B cell (primary cell): ENCODE measurements at regions not wholly inside any gene's neighbourhood (a gene's known extent, or its start where the extent isn't known, plus 50 kb on each side); places are given as distances from the start of the nearest gene placed in this dataset.

Experiments
- ATAC-seq: fragments of 200-7000 bp; cut with Tn5 transposase; one replicate; pipeline ENCODE4 v1.10.0; 2021; ENCODE audit warnings: low read depth, mild to moderate bottlenecking, moderate number of reproducible peaks, moderate library complexity
- CTCF ChIA-PET: fragments of 350-600 bp; sonication (Branson Sonifier 250); formaldehyde crosslinking; loops from one replicate; lab custom pipeline; 2021; ENCODE audit warnings: antibody characterized with exemption, inconsistent platforms; lab: Charles Lee
- POLR2A ChIA-PET: fragments of 350-600 bp; sonication (Branson Sonifier 250); formaldehyde crosslinking; loops from one replicate; lab custom pipeline; 2021; ENCODE audit warnings: antibody characterized with exemption; lab: Charles Lee
- DNase-seq: peaks from one replicate; pipeline ENCODE4 v3.0.0; 2013
- H2AFZ ChIP-seq: 2 replicates; pipeline ENCODE4 v1.6.1; 2012; ENCODE audit warnings: mild to moderate bottlenecking, low read depth, low read length; ENCODE audit not compliant: insufficient read depth, poor library complexity, severe bottlenecking
- H3K27ac ChIP-seq, 2 donors: 1 replicate in 1 of 2; 2 replicates in 1 of 2; pipeline ENCODE4 v1.5.1; 2012 to 2013; ENCODE audit warnings: low read length in 2 of 2, mild to moderate bottlenecking in 2 of 2, moderate library complexity in 1 of 2
- H3K27me3 ChIP-seq, 4 experiments: fragments of 200-600 bp in 1 of 4; sonication (generic) in 1 of 4; replicated peaks in 1 of 4; 1 replicate in 2 of 4; 2 replicates in 2 of 4; pipeline versions ENCODE4 v1.6.1 to v1.7.0; 2013 to 2016; ENCODE audit warnings: low read length in 3 of 4, mild to moderate bottlenecking in 2 of 4, mixed read lengths in 1 of 4, moderate library complexity in 1 of 4; ENCODE audit not compliant: insufficient read depth in 4 of 4, control insufficient read depth in 3 of 4; ENCODE audit errors: control extremely low read depth in 1 of 4
- H3K36me3 ChIP-seq, 2 experiments: replicated peaks in 1 of 2; 1 replicate in 1 of 2; 2 replicates in 1 of 2; pipeline versions ENCODE4 v1.6.1 to v1.7.1; 2013; ENCODE audit warnings: low read length in 1 of 2; ENCODE audit not compliant: insufficient read depth in 2 of 2, control insufficient read depth in 1 of 2; ENCODE audit errors: control extremely low read depth in 1 of 2, extremely low read depth in 1 of 2
- H3K4me1 ChIP-seq, 2 donors: fragments of 200-600 bp in 1 of 2; sonication (generic) in 1 of 2; 1 replicate in 1 of 2; 2 replicates in 1 of 2; pipeline versions ENCODE4 v1.5.1 to v1.6.1; 2013 to 2017; ENCODE audit warnings: low read length in 2 of 2; ENCODE audit not compliant: control insufficient read depth in 2 of 2, insufficient read depth in 2 of 2
- H3K4me2 ChIP-seq: replicated peaks from 2 replicates; pipeline ENCODE3; 2012; ENCODE audit warnings: mild to moderate bottlenecking, low read depth, low read length; ENCODE audit not compliant: poor library complexity, severe bottlenecking
- H3K4me3 ChIP-seq, 5 experiments: fragments of 200-600 bp in 1 of 5; sonication (generic) in 1 of 5; 1 replicate in 3 of 5; 2 replicates in 2 of 5; pipeline versions ENCODE4 v1.5.1 to v1.7.0; 2011 to 2016; ENCODE audit warnings: low read length in 4 of 5, mild to moderate bottlenecking in 4 of 5, low read depth in 2 of 5, control low read depth in 1 of 5, moderate library complexity in 1 of 5; ENCODE audit not compliant: insufficient read depth in 1 of 5; ENCODE audit errors: control extremely low read depth in 1 of 5, extremely low read depth in 1 of 5
- H3K79me2 ChIP-seq: fragments of 200-600 bp; sonication (generic); one replicate; pipeline ENCODE4 v1.6.0; 2016; ENCODE audit warnings: low read length; ENCODE audit not compliant: control insufficient read depth, insufficient read depth
- H3K9ac ChIP-seq: fragments of 200-600 bp; sonication (generic); 2 replicates; pipeline ENCODE4 v1.6.1; 2017; ENCODE audit warnings: mild to moderate bottlenecking, low read length, moderate library complexity
- H3K9me3 ChIP-seq, 3 donors: one replicate each; pipeline versions ENCODE4 v1.6.1 to v1.7.1; 2013; ENCODE audit warnings: low read length in 2 of 3; ENCODE audit not compliant: control insufficient read depth in 2 of 3, insufficient read depth in 1 of 3; ENCODE audit errors: control extremely low read depth in 1 of 3
- H4K20me1 ChIP-seq: 2 replicates; pipeline ENCODE4 v1.6.0; 2012; ENCODE audit warnings: mild to moderate bottlenecking, low read length; ENCODE audit not compliant: insufficient read depth, control insufficient read depth, poor library complexity, severe bottlenecking
- H3K27ac Mint-ChIP-seq: one replicate; pipeline ENCODE4 v1.8.0; 2021; ENCODE audit warnings: mixed read lengths
- H3K27me3 Mint-ChIP-seq: one replicate; pipeline ENCODE4 v1.8.0; 2021; ENCODE audit warnings: mixed read lengths
- H3K4me1 Mint-ChIP-seq: one replicate; pipeline ENCODE4 v1.8.0; 2021; ENCODE audit warnings: mixed read lengths
- H3K4me3 Mint-ChIP-seq: one replicate; pipeline ENCODE4 v1.8.0; 2021; ENCODE audit warnings: mixed read lengths
- H3K9me3 Mint-ChIP-seq: one replicate; pipeline ENCODE4 v1.8.0; 2022; ENCODE audit warnings: mixed read lengths; ENCODE audit not compliant: insufficient read depth
- CTCF ChIP-seq: fragments of 200-600 bp; IDR thresholded peaks from one replicate; pipeline ENCODE4 v1.8.0; 2022; ENCODE audit warnings: antibody characterized with exemption, mild to moderate bottlenecking
- EZH2 ChIP-seq: IDR thresholded peaks from 2 replicates; pipeline ENCODE4 v1.6.1; 2012; ENCODE audit warnings: borderline replicate concordance, low read depth, mild to moderate bottlenecking, moderate library complexity, low read length; ENCODE audit not compliant: insufficient read depth, poor library complexity, severe bottlenecking
- WGBS: methylation state at CpG from one replicate; pipeline ENCODE4 v1.1.5; 2013; ENCODE audit warnings: missing lambda C conversion rate; ENCODE audit not compliant: insufficient coverage; 5-methylcytosine and 5-hydroxymethylcytosine counted together
- intact Hi-C: fragments of 100-400 bp; cut with micrococcal nuclease; formaldehyde crosslinking; loops from one replicate; pipeline ENCODE4 v1.10.0; 2022

- ATAC-seq: no peak
- Mint-ChIP-seq H3K4me1 (no peaks in the 10 kb centered on the region), H3K27me3 (no peaks in the 10 kb centered on the region), H3K4me3 (no peak overlapping the region), H3K27ac (no peak overlapping the region), H3K9me3 (peaks cover 2% of the 10 kb centered on the region)
- no CpG with 5 or more reads among the region's 3 CpGs for WGBS
- no peak overlapping the region for H3K27ac ChIP-seq
- H4K20me1 ChIP-seq: no peaks in the 10 kb centered on the region
- ChIA-PET POLR2A (no interaction called here), CTCF (no interaction called here)
- intact Hi-C loops: no loop called here
- no peak for DNase-seq
- TF ChIP-seq CTCF (no peak), EZH2 (no peak)
- no peak overlapping the region for H3K9ac ChIP-seq
- H3K27me3 ChIP-seq: no peaks in the 10 kb centered on the region
- no peaks in the 10 kb centered on the region for H3K4me1 ChIP-seq
- no peak overlapping the region for H2AFZ ChIP-seq
- no peak overlapping the region for H3K4me3 ChIP-seq
- peaks cover 0 to 15% (median 1%) of the 10 kb centered on the region in 3 donors for H3K9me3 ChIP-seq
- no peaks in the 10 kb centered on the region for H3K36me3 ChIP-seq
- H3K4me2 ChIP-seq: no peak overlapping the region
- no peaks in the 10 kb centered on the region for H3K79me2 ChIP-seq
These were observed 210.7 kb downstream of the ANKRD30B start for GRCh38 chr18:14958701-14959100.

GRCh38 chr18:14959550-14959949 lies 211.6 kb downstream of the ANKRD30B start:
- Histone ChIP-seq H3K36me3 (no peaks in the 10 kb centered on the region), H3K4me2 (no peak overlapping the region)

More at GRCh38 chr18:14959550-14959949, 211.6 kb downstream of the ANKRD30B start:
- Mint-ChIP-seq H3K4me1 (no peaks in the 10 kb centered on the region), H3K9me3 (peaks cover 2% of the 10 kb centered on the region), H3K4me3 (no peak overlapping the region), H3K27me3 (no peaks in the 10 kb centered on the region), H3K27ac (no peak overlapping the region)
- Histone ChIP-seq H3K27me3 (no peaks in the 10 kb centered on the region), H3K9me3 (peaks cover 0 to 16% (median 1%) of the 10 kb centered on the region in 3 donors), H2AFZ (no peak overlapping the region), H3K4me3 (no peak overlapping the region), H3K27ac (no peak overlapping the region), H3K4me1 (no peaks in the 10 kb centered on the region), H4K20me1 (no peaks in the 10 kb centered on the region), H3K9ac (no peak overlapping the region), H3K79me2 (no peaks in the 10 kb centered on the region)
- intact Hi-C loops: no loop called here
- ATAC-seq (no peak), DNase-seq (no peak)
- TF ChIP-seq EZH2 (no peak), CTCF (no peak)
- 87% methylated on average over 10 of the region's 10 CpGs for WGBS
- ChIA-PET POLR2A (no interaction called here), CTCF (no interaction called here)
